ENCODE measurements at regions not wholly inside any gene's neighbourhood (a gene's known extent, or its start where the extent isn't known, plus 50 kb on each side); places are given as distances from the start of the nearest gene placed in this dataset.

DNA sequence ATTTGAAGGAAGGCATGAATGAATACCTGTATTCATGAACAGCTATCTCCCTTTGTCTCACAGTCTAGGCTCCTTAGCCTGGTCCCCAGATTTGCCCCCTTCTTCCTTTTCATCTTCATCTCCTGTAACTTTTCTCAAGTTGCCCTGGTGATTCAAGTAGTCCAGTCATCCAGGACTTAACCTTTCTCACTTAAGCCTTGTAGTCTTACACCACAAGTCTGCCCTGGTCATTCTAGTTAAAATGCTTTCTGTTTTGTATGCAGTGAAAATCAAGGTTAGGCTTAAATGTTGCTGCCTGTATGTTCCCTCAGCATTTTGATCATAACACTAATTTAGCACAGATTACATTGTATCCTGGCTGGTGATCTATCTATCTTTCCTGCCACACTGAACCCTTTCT lies 58.5 kb upstream of the SLC7A11 start:
- H3K4me1 ChIP-seq (ENCODE audit: control insufficient read depth in 2 of 2, insufficient read depth in 2 of 2, low read length in 1 of 2): no peaks in the 10 kb centered on the region
- H3K27me3 ChIP-seq (ENCODE audit: control insufficient read depth in 1 of 2, insufficient read depth in 2 of 2, low read length in 2 of 2): no peaks in the 10 kb centered on the region
- H3K27ac ChIP-seq (ENCODE audit: low read depth in 2 of 2, low read length in 1 of 2): no peak overlapping the region
- H3K36me3 ChIP-seq (ENCODE audit: control insufficient read depth in 2 of 2, insufficient read depth in 2 of 2, low read length in 1 of 2): no peaks in the 10 kb centered on the region
- peaks cover 0 to 3% of the 10 kb centered on the region in 2 donors for H3K9me3 ChIP-seq (ENCODE audit: control insufficient read depth in 2 of 2, insufficient read depth in 1 of 2, low read depth in 1 of 2, low read length in 1 of 2)
- no peak overlapping the region for H3K4me3 ChIP-seq (ENCODE audit: low read depth in 1 of 2, low read length in 2 of 2)

DNA sequence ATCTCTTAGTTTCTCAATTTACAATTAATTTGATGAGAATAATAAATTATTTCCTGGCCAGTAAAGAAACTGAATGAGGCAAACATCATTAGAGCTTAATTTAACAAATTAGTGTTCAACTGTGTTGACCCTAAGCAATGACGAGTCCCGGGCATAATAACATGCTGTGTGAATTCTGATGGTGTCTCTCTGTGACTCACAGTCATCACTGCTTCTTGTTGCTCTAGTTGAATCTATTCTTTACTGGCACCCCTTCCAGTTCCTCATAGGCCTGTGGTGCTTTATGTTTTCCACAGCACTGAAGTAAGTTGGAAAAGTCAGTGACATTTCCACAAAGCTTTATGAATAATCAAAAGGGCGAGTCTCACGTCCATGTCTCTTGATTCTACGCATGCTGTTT lies 57.7 kb upstream of the SLC7A11 start:
- H3K27ac ChIP-seq (ENCODE audit: low read depth in 2 of 2, low read length in 1 of 2): no peak overlapping the region
- no peaks in the 10 kb centered on the region for H3K36me3 ChIP-seq (ENCODE audit: control insufficient read depth in 2 of 2, insufficient read depth in 2 of 2, low read length in 1 of 2)
- H3K4me1 ChIP-seq (ENCODE audit: control insufficient read depth in 2 of 2, insufficient read depth in 2 of 2, low read length in 1 of 2): no peaks in the 10 kb centered on the region
- no peaks in the 10 kb centered on the region for H3K9me3 ChIP-seq (ENCODE audit: control insufficient read depth in 2 of 2, insufficient read depth in 1 of 2, low read depth in 1 of 2, low read length in 1 of 2)
- H3K4me3 ChIP-seq (ENCODE audit: low read depth in 1 of 2, low read length in 2 of 2): no peak overlapping the region
- H3K27me3 ChIP-seq (ENCODE audit: control insufficient read depth in 1 of 2, insufficient read depth in 2 of 2, low read length in 2 of 2): no peaks in the 10 kb centered on the region
- 94 to 96% methylated on average over 5 of the region's 5 CpGs for WGBS, 2 donors

DNA sequence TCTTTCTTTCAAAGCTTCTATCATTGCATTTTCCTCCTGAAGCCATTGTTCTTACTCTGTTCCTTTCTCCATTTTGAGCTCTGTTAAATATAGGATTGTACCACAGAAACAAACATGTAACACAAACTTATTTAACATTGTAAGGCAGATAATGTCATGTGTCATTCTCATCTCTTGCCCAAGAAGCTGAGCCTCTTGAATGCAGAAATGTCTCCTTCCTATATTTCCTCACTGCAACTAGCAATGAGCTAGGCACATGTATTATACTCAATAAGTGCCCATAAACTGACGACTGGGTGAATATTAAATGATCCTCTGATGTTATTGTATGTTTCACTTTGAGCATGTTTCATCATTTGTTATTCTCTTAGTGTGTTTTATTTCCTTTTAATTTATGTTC lies 56.7 kb upstream of the SLC7A11 start:
- Histone ChIP-seq H3K36me3 (ENCODE audit: control insufficient read depth in 2 of 2, insufficient read depth in 2 of 2, low read length in 1 of 2) (no peaks in the 10 kb centered on the region), H3K9me3 (ENCODE audit: control insufficient read depth in 2 of 2, insufficient read depth in 1 of 2, low read depth in 1 of 2, low read length in 1 of 2) (no peaks in the 10 kb centered on the region), H3K27me3 (ENCODE audit: control insufficient read depth in 1 of 2, insufficient read depth in 2 of 2, low read length in 2 of 2) (no peaks in the 10 kb centered on the region), H3K4me1 (ENCODE audit: control insufficient read depth in 2 of 2, insufficient read depth in 2 of 2, low read length in 1 of 2) (no peaks in the 10 kb centered on the region), H3K27ac (ENCODE audit: low read depth in 2 of 2, low read length in 1 of 2) (no peak overlapping the region), H3K4me3 (ENCODE audit: low read depth in 1 of 2, low read length in 2 of 2) (no peak overlapping the region)
- WGBS, 2 donors: 85 to 86% methylated on average over 1 of the region's 1 CpG

DNA sequence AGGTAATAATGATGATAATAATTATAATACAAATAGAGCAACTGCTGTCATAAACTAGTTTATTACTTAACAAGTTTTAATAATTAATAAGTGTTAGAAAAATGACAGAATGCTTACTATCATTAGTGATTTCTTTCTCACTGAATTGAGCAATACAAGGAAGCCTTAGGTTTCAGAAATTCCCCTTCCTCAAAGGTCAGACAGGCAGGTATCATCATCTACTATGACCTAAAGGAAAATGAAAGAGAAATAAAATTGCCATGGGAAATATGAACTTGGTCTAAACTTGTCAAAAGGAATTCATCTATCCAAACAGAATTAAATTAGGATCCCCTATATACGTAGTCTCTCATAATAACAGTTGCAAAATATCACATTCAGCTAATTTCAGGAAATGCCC lies 56.3 kb upstream of the SLC7A11 start:
- H3K9me3 ChIP-seq (ENCODE audit: control insufficient read depth in 2 of 2, insufficient read depth in 1 of 2, low read depth in 1 of 2, low read length in 1 of 2): no peaks in the 10 kb centered on the region
- H3K4me1 ChIP-seq (ENCODE audit: control insufficient read depth in 2 of 2, insufficient read depth in 2 of 2, low read length in 1 of 2): no peaks in the 10 kb centered on the region
- no peak overlapping the region for H3K27ac ChIP-seq (ENCODE audit: low read depth in 2 of 2, low read length in 1 of 2)
- H3K36me3 ChIP-seq (ENCODE audit: control insufficient read depth in 2 of 2, insufficient read depth in 2 of 2, low read length in 1 of 2): no peaks in the 10 kb centered on the region
- no peak overlapping the region for H3K4me3 ChIP-seq (ENCODE audit: low read depth in 1 of 2, low read length in 2 of 2)
- H3K27me3 ChIP-seq (ENCODE audit: control insufficient read depth in 1 of 2, insufficient read depth in 2 of 2, low read length in 2 of 2): no peaks in the 10 kb centered on the region
- WGBS, 2 donors: 51% methylated on average over 1 of the region's 1 CpG

DNA sequence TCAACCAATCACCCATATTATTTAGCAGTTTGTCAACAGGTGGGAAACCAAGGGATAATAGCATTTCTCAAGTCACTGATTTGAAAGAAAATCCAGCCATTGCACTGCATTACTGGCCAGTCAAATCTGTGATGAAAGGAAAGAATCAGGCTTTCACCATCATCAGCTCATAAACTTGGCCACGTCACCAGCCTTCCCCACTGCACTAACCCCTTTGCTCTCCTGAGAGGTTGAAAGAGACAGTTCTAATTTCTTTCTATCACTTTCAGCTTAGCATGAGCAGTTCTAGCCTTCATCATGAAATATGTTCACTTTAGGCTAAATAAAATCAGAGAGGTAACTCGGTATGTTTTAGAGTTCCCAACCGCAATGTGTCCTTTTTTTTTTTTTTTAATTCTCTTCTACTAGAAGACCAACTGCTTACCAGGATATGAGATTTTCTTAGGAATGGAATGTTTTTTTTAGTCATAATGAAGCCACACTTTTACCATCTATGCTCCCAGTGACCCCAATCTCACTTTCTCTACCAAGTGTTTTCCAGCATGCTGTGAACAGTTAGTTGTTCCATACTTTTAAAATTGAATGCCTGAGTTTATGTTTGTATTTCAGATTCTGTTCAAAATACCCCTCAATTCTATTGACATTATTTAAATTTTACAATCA lies 55.7 kb upstream of the SLC7A11 start:
- WGBS, 2 donors: 58 to 80% methylated on average over 3 of the region's 3 CpGs
- H3K4me1 ChIP-seq (ENCODE audit: control insufficient read depth in 2 of 2, insufficient read depth in 2 of 2, low read length in 1 of 2): no peaks in the 10 kb centered on the region
- H3K27me3 ChIP-seq (ENCODE audit: control insufficient read depth in 1 of 2, insufficient read depth in 2 of 2, low read length in 2 of 2): no peaks in the 10 kb centered on the region
- H3K9me3 ChIP-seq (ENCODE audit: control insufficient read depth in 2 of 2, insufficient read depth in 1 of 2, low read depth in 1 of 2, low read length in 1 of 2): no peaks in the 10 kb centered on the region
- H3K36me3 ChIP-seq (ENCODE audit: control insufficient read depth in 2 of 2, insufficient read depth in 2 of 2, low read length in 1 of 2): no peaks in the 10 kb centered on the region
- H3K4me3 ChIP-seq (ENCODE audit: low read depth in 1 of 2, low read length in 2 of 2): no peak overlapping the region
- H3K27ac ChIP-seq (ENCODE audit: low read depth in 2 of 2, low read length in 1 of 2): no peak overlapping the region

DNA sequence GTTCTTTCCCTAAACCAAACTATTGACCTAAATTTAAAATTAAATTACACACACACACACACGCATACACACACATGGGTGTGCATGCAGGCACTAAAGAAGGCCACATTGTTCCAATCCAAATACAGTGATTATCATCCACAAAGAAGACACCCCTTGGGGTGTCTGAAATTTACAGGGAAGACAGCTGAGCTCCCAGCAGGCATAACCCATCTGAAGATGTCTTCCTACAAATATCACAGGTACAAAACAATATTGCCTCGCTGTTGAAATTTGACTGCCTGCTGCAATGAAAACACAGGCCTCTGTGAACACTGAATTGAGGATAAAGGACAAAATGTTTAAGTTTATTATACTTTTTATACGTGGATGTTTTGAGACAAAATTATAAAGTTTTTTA lies 50.2 kb upstream of the SLC7A11 start:
- H3K27ac ChIP-seq (ENCODE audit: low read depth in 2 of 2, low read length in 1 of 2): no peak overlapping the region
- WGBS, 2 donors: 89 to 90% methylated on average over 3 of the region's 3 CpGs
- no peaks in the 10 kb centered on the region for H3K27me3 ChIP-seq (ENCODE audit: control insufficient read depth in 1 of 2, insufficient read depth in 2 of 2, low read length in 2 of 2)
- no peaks in the 10 kb centered on the region for H3K36me3 ChIP-seq (ENCODE audit: control insufficient read depth in 2 of 2, insufficient read depth in 2 of 2, low read length in 1 of 2)
- no peaks in the 10 kb centered on the region for H3K9me3 ChIP-seq (ENCODE audit: control insufficient read depth in 2 of 2, insufficient read depth in 1 of 2, low read depth in 1 of 2, low read length in 1 of 2)
- H3K4me3 ChIP-seq (ENCODE audit: low read depth in 1 of 2, low read length in 2 of 2): no peak overlapping the region
- H3K4me1 ChIP-seq (ENCODE audit: control insufficient read depth in 2 of 2, insufficient read depth in 2 of 2, low read length in 1 of 2): no peaks in the 10 kb centered on the region
